ENCODE measurements at regions not wholly inside any gene's neighbourhood (a gene's known extent, or its start where the extent isn't known, plus 50 kb on each side); places are given as distances from the start of the nearest gene placed in this dataset.
"Not testable (repeated sequence)": the region's sequence is repeated elsewhere in the genome, so short reads cannot be mapped to it uniquely, and the experiment has no call there.

- no peak for DNase-seq
These were observed 448.0 kb downstream of the KCNT2 start for GRCh38 chr1:196160066-196160795.

GRCh38 chr1:196155586-196155985 lies 452.7 kb downstream of the KCNT2 start:
- no peak for DNase-seq

GRCh38 chr1:196152975-196153374 lies 455.3 kb downstream of the KCNT2 start:
- no peak for DNase-seq

GRCh38 chr1:196152086-196152485 lies 456.2 kb downstream of the KCNT2 start:
- DNase-seq = no peak

- peak; percentile 27 for DNase-seq
These were observed 459.8 kb downstream of the KCNT2 start for GRCh38 chr1:196148367-196148970.

GRCh38 chr1:196147530-196147929 lies 460.7 kb downstream of the KCNT2 start:
- DNase-seq = no peak

GRCh38 chr1:196145151-196145550 lies 463.1 kb downstream of the KCNT2 start:
- not testable (repeated sequence) for DNase-seq

- DNase-seq = no peak
These were observed 463.7 kb downstream of the KCNT2 start for GRCh38 chr1:196144588-196144987.

- DNase-seq = no peak
These were observed 464.5 kb downstream of the KCNT2 start for GRCh38 chr1:196143602-196144342.

- DNase-seq = no peak
These were observed 466.1 kb downstream of the KCNT2 start for GRCh38 chr1:196142111-196142640.

- DNase-seq = no peak
These were observed 471.8 kb downstream of the KCNT2 start for GRCh38 chr1:196136396-196136795.

GRCh38 chr1:196131691-196132090 lies 476.5 kb downstream of the KCNT2 start:
- DNase-seq = no peak

- no peak for DNase-seq
These were observed 479.4 kb downstream of the KCNT2 start for GRCh38 chr1:196128835-196129234.

GRCh38 chr1:196121181-196121580 lies 487.1 kb downstream of the KCNT2 start:
- DNase-seq = no peak

GRCh38 chr1:196115646-196116045 lies 492.6 kb downstream of the KCNT2 start:
- DNase-seq = no peak

- no peak for DNase-seq
These were observed 494.0 kb downstream of the KCNT2 start for GRCh38 chr1:196114193-196114592.

GRCh38 chr1:196108990-196109389 lies 499.2 kb downstream of the KCNT2 start:
- not testable (repeated sequence) for DNase-seq

- DNase-seq = no peak
These were observed 502.3 kb downstream of the KCNT2 start for GRCh38 chr1:196105901-196106300.

- no peak for DNase-seq
These were observed 505.4 kb downstream of the KCNT2 start for GRCh38 chr1:196102826-196103225.

GRCh38 chr1:196098000-196098399 lies 510.2 kb downstream of the KCNT2 start:
- DNase-seq = no peak

GRCh38 chr1:196094821-196095220 lies 513.4 kb downstream of the KCNT2 start:
- no peak for DNase-seq

- DNase-seq = no peak
These were observed 516.7 kb downstream of the KCNT2 start for GRCh38 chr1:196091397-196092135.

GRCh38 chr1:196090226-196090625 lies 518.0 kb downstream of the KCNT2 start:
- no peak for DNase-seq
